Keratinocyte (primary cell): ENCODE measurements at regions not wholly inside any gene's neighbourhood (a gene's known extent, or its start where the extent isn't known, plus 50 kb on each side); places are given as distances from the start of the nearest gene placed in this dataset.

Experiments used
- CTCF ChIP-seq, 3 experiments: IDR thresholded peaks in 1 of 3; conservative IDR thresholded peaks in 1 of 3; optimal IDR thresholded peaks in 1 of 3; 2 replicates in 2 of 3; 3 replicates in 1 of 3; pipeline versions ENCODE3 to v1.5.1; 2011; ENCODE audit warnings: low read length in 3 of 3, mild to moderate bottlenecking in 3 of 3, moderate library complexity in 2 of 3, control low read depth in 1 of 3, inconsistent platforms in 1 of 3; ENCODE audit not compliant: insufficient read depth in 2 of 3; ENCODE audit errors: extremely low read depth in 1 of 3
- EZH2 ChIP-seq: IDR thresholded peaks from one replicate; pipeline ENCODE4 v1.6.1; 2012; ENCODE audit warnings: inconsistent platforms, mild to moderate bottlenecking, low read length, moderate library complexity

GRCh38 chr3:152113992-152114651 lies 154.6 kb upstream of the MBNL1 start:
- TF ChIP-seq CTCF (optimal IDR thresholded peaks at IDR 0.05 in 1 of 3, IDR thresholded peaks at IDR 0.05 in 1 of 3, conservative IDR thresholded peaks at IDR 0.05 in 1 of 3; ENCODE audit: extremely low read depth in 1 of 3, insufficient read depth in 2 of 3, low read length in 3 of 3) (no peak), EZH2 (no peak)
